ENCODE measurements at regions not wholly inside any gene's neighbourhood (a gene's known extent, or its start where the extent isn't known, plus 50 kb on each side); places are given as distances from the start of the nearest gene placed in this dataset.

GRCh38 chr20:56800088-56800487, 171.0 kb downstream of the TFAP2C start:
- intact Hi-C loops (cut with micrococcal nuclease): no loop called here

- intact Hi-C loops (cut with micrococcal nuclease): no loop called here
Observed at GRCh38 chr20:56801971-56802755, 173.1 kb downstream of the TFAP2C start.

GRCh38 chr20:56802805-56803204, 173.7 kb downstream of the TFAP2C start:
- intact Hi-C loops (cut with micrococcal nuclease): no loop called here

GRCh38 chr20:56805313-56805712, 176.2 kb downstream of the TFAP2C start:
- intact Hi-C loops (cut with micrococcal nuclease): no loop called here

GRCh38 chr20:56805966-56806365, 176.9 kb downstream of the TFAP2C start:
- intact Hi-C loops (cut with micrococcal nuclease): no loop called here

- intact Hi-C loops (cut with micrococcal nuclease): no loop called here
Observed at GRCh38 chr20:56806952-56807517, 177.9 kb downstream of the TFAP2C start.

GRCh38 chr20:56808117-56808725, 179.1 kb downstream of the TFAP2C start:
- intact Hi-C loops (cut with micrococcal nuclease): no loop called here

- intact Hi-C loops (cut with micrococcal nuclease): no loop called here
Observed at GRCh38 chr20:56808732-56809131, 179.6 kb downstream of the TFAP2C start.

- intact Hi-C loops (cut with micrococcal nuclease): no loop called here
Observed at GRCh38 chr20:56809668-56810067, 180.6 kb downstream of the TFAP2C start.

GRCh38 chr20:56810141-56810540, 181.0 kb downstream of the TFAP2C start:
- intact Hi-C loops (cut with micrococcal nuclease): no loop called here

GRCh38 chr20:56815796-56816195, 186.7 kb downstream of the TFAP2C start:
- intact Hi-C loops (cut with micrococcal nuclease): no loop called here

GRCh38 chr20:56816349-56816748, 187.2 kb downstream of the TFAP2C start:
- intact Hi-C loops (cut with micrococcal nuclease): no loop called here

GRCh38 chr20:56817780-56818675, 188.9 kb downstream of the TFAP2C start:
- intact Hi-C loops (cut with micrococcal nuclease): no loop called here

GRCh38 chr20:56820984-56821383, 191.9 kb downstream of the TFAP2C start:
- intact Hi-C loops (cut with micrococcal nuclease): no loop called here

GRCh38 chr20:56826306-56826704, 197.2 kb downstream of the TFAP2C start:
- intact Hi-C loops (cut with micrococcal nuclease): no loop called here

GRCh38 chr20:56826705-56827665, 197.9 kb downstream of the TFAP2C start:
- intact Hi-C loops (cut with micrococcal nuclease): no loop called here

GRCh38 chr20:56827763-56828162, 198.7 kb downstream of the TFAP2C start:
- intact Hi-C loops (cut with micrococcal nuclease): no loop called here

GRCh38 chr20:56828402-56828801, 199.3 kb downstream of the TFAP2C start:
- intact Hi-C loops (cut with micrococcal nuclease): no loop called here

GRCh38 chr20:56829788-56830385, 200.8 kb downstream of the TFAP2C start:
- intact Hi-C loops (cut with micrococcal nuclease): no loop called here

GRCh38 chr20:56831795-56832194, 202.7 kb downstream of the TFAP2C start:
- intact Hi-C loops (cut with micrococcal nuclease): no loop called here

Measured in T-helper 1 cell treated with Interleukin-12 subunit alpha and Interleukin-12 subunit beta and Interleukin-4 antibody, amounts not matched to agents 30 ng/mL and 1 ng/mL, for 36 hours (primary cell).